Liver (tissue), 8 donors: ENCODE measurements at regions not wholly inside any gene's neighbourhood (a gene's known extent, or its start where the extent isn't known, plus 50 kb on each side); places are given as distances from the start of the nearest gene placed in this dataset.

Experiments used
- DNase-seq: peaks from one replicate; pipeline ENCODE4 v3.0.0-alpha.2; 2017; ENCODE audit warnings: low spot score
- H3K27ac ChIP-seq, 2 donors: one replicate each; pipeline ENCODE4 v1.7.0; 2013; ENCODE audit warnings: inconsistent platforms in 2 of 2, low read length in 2 of 2, control low read depth in 1 of 2, low read depth in 1 of 2, mild to moderate bottlenecking in 1 of 2
- H3K27me3 ChIP-seq, 4 donors: one replicate each; pipeline versions ENCODE4 v1.6.1 to v1.7.0; 2013; ENCODE audit warnings: low read length in 3 of 4, inconsistent platforms in 1 of 4, mild to moderate bottlenecking in 1 of 4, moderate library complexity in 1 of 4; ENCODE audit not compliant: control insufficient read depth in 4 of 4, insufficient read depth in 4 of 4
- H3K36me3 ChIP-seq, 4 donors: one replicate each; pipeline versions ENCODE4 v1.6.1 to v1.7.0; 2013; ENCODE audit warnings: low read length in 3 of 4, mild to moderate bottlenecking in 3 of 4, low read depth in 1 of 4, moderate library complexity in 1 of 4; ENCODE audit not compliant: control insufficient read depth in 4 of 4, insufficient read depth in 3 of 4
- H3K4me1 ChIP-seq, 4 donors: one replicate each; pipeline versions ENCODE4 v1.6.1 to v1.7.0; 2013; ENCODE audit warnings: low read length in 3 of 4, mild to moderate bottlenecking in 3 of 4, moderate library complexity in 1 of 4; ENCODE audit not compliant: control insufficient read depth in 4 of 4, insufficient read depth in 4 of 4
- H3K4me3 ChIP-seq, 3 donors: one replicate each; pipeline versions ENCODE4 v1.6.1 to v1.7.0; 2013; ENCODE audit warnings: low read length in 3 of 3, control low read depth in 1 of 3, low read depth in 1 of 3, mild to moderate bottlenecking in 1 of 3
- H3K9ac ChIP-seq, 2 donors: one replicate each; pipeline ENCODE4 v1.7.0; 2013; ENCODE audit warnings: low read length in 2 of 2, mild to moderate bottlenecking in 2 of 2, moderate library complexity in 2 of 2, control low read depth in 1 of 2, low read depth in 1 of 2
- H3K9me3 ChIP-seq, 4 donors: one replicate each; pipeline versions ENCODE4 v1.6.1 to v1.7.0; 2013; ENCODE audit warnings: low read length in 3 of 4; ENCODE audit not compliant: control insufficient read depth in 4 of 4
- FOXA1 ChIP-seq: IDR thresholded peaks from 2 replicates; pipeline ENCODE4 v1.6.1; 2016; ENCODE audit warnings: antibody characterized with exemption
- FOXA2 ChIP-seq: IDR thresholded peaks from 2 replicates; pipeline ENCODE4 v1.6.1; 2016; ENCODE audit warnings: antibody characterized with exemption
- HNF4A ChIP-seq, 2 donors: conservative IDR thresholded peaks; 2 replicates each; pipeline ENCODE4 v1.6.1; 2016; ENCODE audit warnings: antibody characterized with exemption in 2 of 2, mild to moderate bottlenecking in 2 of 2
- HNF4G ChIP-seq: IDR thresholded peaks from 2 replicates; pipeline ENCODE4 v1.6.1; 2016; ENCODE audit warnings: antibody characterized with exemption
- NR2F2 ChIP-seq: IDR thresholded peaks from 2 replicates; pipeline ENCODE4 v1.6.1; 2016; ENCODE audit warnings: antibody characterized with exemption
- RAD21 ChIP-seq, 2 donors: IDR thresholded peaks; 2 replicates each; pipeline ENCODE4 v1.6.1; 2016; ENCODE audit warnings: antibody characterized with exemption in 2 of 2, mild to moderate bottlenecking in 2 of 2
- RXRA ChIP-seq, 2 donors: IDR thresholded peaks; 2 replicates each; pipeline ENCODE4 v1.6.1; 2017 to 2018; ENCODE audit warnings: antibody characterized with exemption in 2 of 2, mild to moderate bottlenecking in 1 of 2
- SP1 ChIP-seq: IDR thresholded peaks from 2 replicates; pipeline ENCODE4 v1.6.1; 2018; ENCODE audit warnings: antibody characterized with exemption, mild to moderate bottlenecking
- TAF1 ChIP-seq: conservative IDR thresholded peaks from 2 replicates; pipeline ENCODE4 v1.6.1; 2016; ENCODE audit warnings: antibody characterized with exemption, mild to moderate bottlenecking
- YY1 ChIP-seq: IDR thresholded peaks from 2 replicates; pipeline ENCODE4 v1.6.1; 2016; ENCODE audit warnings: antibody characterized with exemption, mild to moderate bottlenecking
- WGBS: extraction: QIAGEN DNeasy Blood & Tissue Kit; methylation state at CpG from one replicate; pipeline ENCODE4 v1.1.7; 2013; 5-methylcytosine and 5-hydroxymethylcytosine counted together
- TF ChIP-seq, protein P1 (sequence below): fragments of 150-350 bp; IDR thresholded peaks from 2 replicates; pipeline ENCODE4 v1.5.1; 2017; ENCODE audit warnings: improper control_type of control experiment, low read depth, low read length; ENCODE audit not compliant: missing input control
- TF ChIP-seq, protein P2 (sequence below): IDR thresholded peaks from 2 replicates; pipeline ENCODE4 v1.6.1; 2016; ENCODE audit warnings: antibody characterized with exemption
- TF ChIP-seq, protein P3 (sequence below): IDR thresholded peaks from 2 replicates; pipeline ENCODE4 v1.6.1; 2016; ENCODE audit warnings: antibody characterized with exemption
- TF ChIP-seq, protein P4 (sequence below): IDR thresholded peaks from 2 replicates; pipeline ENCODE4 v1.6.1; 2016; ENCODE audit warnings: antibody characterized with exemption
- donor health status: healthy.
- donor health status: healthy.
- donor health status: healthy.
- donor health status: healthy.
- donor health status: healthy.

DNA sequence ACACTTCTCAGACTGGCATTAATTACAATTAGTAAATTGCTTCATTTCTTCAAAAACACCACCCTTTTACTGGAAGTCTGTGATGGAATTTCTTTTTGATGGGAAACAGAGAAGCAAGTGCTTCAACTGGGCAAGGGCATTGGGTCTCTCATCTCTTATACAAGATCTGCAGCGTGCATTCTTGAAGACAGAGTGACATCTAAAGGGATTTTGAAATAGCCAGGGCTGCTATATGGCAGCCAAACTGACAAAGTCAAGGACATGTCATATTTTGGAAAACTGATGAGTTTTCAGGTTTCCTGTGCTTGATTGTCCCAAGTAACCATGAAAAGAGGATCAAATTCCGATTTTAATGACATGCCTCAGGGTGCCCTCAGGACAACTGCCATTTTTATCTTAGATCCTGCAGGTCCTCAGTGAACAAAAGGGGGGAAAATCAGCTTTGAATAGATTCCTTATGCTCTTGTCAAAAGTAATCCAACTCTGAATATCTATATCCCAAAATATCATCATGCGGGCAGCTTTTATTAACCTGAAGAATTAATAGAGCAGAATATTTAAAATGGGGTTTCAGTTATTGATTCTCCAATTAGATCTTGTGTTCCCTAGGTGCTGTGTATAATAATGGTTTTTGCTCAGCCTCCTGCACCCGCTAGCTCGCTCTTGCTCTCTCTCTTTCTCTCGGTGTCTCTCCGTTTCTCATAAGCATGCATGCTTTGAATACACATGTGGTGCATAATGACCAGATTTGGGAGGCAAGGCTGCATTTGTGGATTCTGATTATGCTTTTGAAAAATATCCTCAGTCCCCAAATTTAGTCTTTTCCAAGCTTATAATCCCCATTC is 221.8 kb downstream of the TTLL7 start:
- DNase-seq = no peak
- TF ChIP-seq, protein P1, sequence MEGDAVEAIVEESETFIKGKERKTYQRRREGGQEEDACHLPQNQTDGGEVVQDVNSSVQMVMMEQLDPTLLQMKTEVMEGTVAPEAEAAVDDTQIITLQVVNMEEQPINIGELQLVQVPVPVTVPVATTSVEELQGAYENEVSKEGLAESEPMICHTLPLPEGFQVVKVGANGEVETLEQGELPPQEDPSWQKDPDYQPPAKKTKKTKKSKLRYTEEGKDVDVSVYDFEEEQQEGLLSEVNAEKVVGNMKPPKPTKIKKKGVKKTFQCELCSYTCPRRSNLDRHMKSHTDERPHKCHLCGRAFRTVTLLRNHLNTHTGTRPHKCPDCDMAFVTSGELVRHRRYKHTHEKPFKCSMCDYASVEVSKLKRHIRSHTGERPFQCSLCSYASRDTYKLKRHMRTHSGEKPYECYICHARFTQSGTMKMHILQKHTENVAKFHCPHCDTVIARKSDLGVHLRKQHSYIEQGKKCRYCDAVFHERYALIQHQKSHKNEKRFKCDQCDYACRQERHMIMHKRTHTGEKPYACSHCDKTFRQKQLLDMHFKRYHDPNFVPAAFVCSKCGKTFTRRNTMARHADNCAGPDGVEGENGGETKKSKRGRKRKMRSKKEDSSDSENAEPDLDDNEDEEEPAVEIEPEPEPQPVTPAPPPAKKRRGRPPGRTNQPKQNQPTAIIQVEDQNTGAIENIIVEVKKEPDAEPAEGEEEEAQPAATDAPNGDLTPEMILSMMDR = no peak
- no peak for TF ChIP-seq SP1
- TF ChIP-seq, protein P2, sequence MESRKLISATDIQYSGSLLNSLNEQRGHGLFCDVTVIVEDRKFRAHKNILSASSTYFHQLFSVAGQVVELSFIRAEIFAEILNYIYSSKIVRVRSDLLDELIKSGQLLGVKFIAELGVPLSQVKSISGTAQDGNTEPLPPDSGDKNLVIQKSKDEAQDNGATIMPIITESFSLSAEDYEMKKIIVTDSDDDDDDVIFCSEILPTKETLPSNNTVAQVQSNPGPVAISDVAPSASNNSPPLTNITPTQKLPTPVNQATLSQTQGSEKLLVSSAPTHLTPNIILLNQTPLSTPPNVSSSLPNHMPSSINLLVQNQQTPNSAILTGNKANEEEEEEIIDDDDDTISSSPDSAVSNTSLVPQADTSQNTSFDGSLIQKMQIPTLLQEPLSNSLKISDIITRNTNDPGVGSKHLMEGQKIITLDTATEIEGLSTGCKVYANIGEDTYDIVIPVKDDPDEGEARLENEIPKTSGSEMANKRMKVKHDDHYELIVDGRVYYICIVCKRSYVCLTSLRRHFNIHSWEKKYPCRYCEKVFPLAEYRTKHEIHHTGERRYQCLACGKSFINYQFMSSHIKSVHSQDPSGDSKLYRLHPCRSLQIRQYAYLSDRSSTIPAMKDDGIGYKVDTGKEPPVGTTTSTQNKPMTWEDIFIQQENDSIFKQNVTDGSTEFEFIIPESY = no peak
- TF ChIP-seq, protein P3, sequence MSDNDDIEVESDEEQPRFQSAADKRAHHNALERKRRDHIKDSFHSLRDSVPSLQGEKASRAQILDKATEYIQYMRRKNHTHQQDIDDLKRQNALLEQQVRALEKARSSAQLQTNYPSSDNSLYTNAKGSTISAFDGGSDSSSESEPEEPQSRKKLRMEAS = no peak
- no peak for TF ChIP-seq FOXA1
- no peak for TF ChIP-seq TAF1
- no peak for TF ChIP-seq FOXA2
- TF ChIP-seq, protein P4, sequence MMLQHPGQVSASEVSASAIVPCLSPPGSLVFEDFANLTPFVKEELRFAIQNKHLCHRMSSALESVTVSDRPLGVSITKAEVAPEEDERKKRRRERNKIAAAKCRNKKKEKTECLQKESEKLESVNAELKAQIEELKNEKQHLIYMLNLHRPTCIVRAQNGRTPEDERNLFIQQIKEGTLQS = no peak
- TF ChIP-seq HNF4A (conservative IDR thresholded peaks at IDR 0.05) = no peak
- no peak for TF ChIP-seq YY1
- TF ChIP-seq RXRA (IDR thresholded peaks at IDR 0.05) = no peak
- Histone ChIP-seq H3K36me3 (no peaks in the 10 kb centered on the region), H3K4me3 (no peak overlapping the region), H3K27me3 (no peaks in the 10 kb centered on the region), H3K27ac (no peak overlapping the region), H3K9ac (no peak overlapping the region), H3K9me3 (no peaks in the 10 kb centered on the region), H3K4me1 (peaks cover 4 to 14% (median 4%) of the 10 kb centered on the region in 4 donors)
- WGBS = 94% methylated on average over 7 of the region's 7 CpGs

DNA sequence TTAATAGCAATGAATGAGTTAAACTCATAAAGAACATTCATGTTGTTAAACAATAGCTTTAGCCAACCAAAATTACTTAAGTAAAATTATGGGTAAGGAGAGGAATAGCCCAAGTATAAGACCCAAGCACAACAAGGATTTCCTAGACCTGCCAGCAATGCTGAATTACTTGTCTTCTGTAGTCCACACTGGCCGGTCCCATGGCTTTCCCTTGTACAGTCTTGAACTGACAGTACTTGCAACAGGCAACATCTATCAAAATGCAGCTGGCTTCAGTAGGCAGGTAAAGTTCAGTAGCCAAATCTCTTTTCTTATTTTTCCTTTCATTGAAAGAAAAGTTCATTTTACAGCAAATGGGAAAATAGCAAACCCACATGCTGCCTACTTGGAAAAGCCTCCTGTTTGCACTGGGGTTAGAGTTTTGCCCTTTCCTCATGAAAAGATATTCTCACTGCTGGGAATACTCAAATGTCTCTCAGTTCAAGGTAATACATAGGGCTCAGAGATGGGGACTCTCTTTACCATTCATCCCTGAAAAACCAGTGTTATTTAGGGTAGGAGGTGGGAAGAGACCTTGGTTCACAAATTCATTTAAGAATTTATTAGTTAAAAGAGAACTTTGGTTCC is 222.8 kb downstream of the TTLL7 start:
- DNase-seq = no peak
- no peak overlapping the region for H3K4me3 ChIP-seq
- no peaks in the 10 kb centered on the region for H3K36me3 ChIP-seq
- peaks cover 0 to 5% (median 3%) of the 10 kb centered on the region in 4 donors for H3K4me1 ChIP-seq
- H3K9me3 ChIP-seq = no peaks in the 10 kb centered on the region
- 85% methylated on average over 1 of the region's 1 CpG for WGBS
- H3K27me3 ChIP-seq = no peaks in the 10 kb centered on the region
- no peak overlapping the region for H3K9ac ChIP-seq
- TF ChIP-seq NR2F2 (no peak), HNF4A (conservative IDR thresholded peaks at IDR 0.05) (peak; percentile 20 to 36)
- H3K27ac ChIP-seq = no peak overlapping the region

DNA sequence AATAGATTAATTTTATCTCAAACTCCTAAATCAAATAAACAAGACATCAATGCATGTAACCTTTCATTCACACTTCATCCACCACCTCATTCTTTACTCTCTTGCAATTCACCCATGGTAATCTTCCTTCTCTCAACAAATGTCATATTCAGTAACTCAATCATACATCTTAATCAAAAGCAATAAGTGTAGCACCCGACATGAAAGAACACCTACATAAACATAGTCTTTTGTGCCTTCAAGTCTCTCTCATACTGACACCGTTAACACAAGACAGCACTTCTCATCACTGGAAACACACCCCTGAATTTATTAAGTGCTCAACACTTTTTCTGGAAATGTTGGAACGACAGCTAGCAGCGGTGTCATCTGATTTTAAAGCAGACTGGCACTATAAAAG is 225.9 kb downstream of the TTLL7 start:
- Histone ChIP-seq H3K27me3 (no peaks in the 10 kb centered on the region), H3K27ac (no peak overlapping the region), H3K9ac (no peak overlapping the region), H3K4me3 (no peak overlapping the region), H3K36me3 (no peaks in the 10 kb centered on the region), H3K4me1 (peaks cover 3 to 19% (median 13%) of the 10 kb centered on the region in 4 donors), H3K9me3 (no peaks in the 10 kb centered on the region)
- no peak for DNase-seq
- no peak for TF ChIP-seq TAF1
- TF ChIP-seq, protein P3 = no peak
- no peak for TF ChIP-seq RXRA (IDR thresholded peaks at IDR 0.05)
- no peak for TF ChIP-seq HNF4G
- no peak for TF ChIP-seq HNF4A (conservative IDR thresholded peaks at IDR 0.05)
- TF ChIP-seq, protein P2 = no peak
- TF ChIP-seq RAD21 (IDR thresholded peaks at IDR 0.05) = no peak
- 89% methylated on average over 4 of the region's 4 CpGs for WGBS
